ENCODE measurements at regions not wholly inside any gene's neighbourhood (a gene's known extent, or its start where the extent isn't known, plus 50 kb on each side); places are given as distances from the start of the nearest gene placed in this dataset.

DNA sequence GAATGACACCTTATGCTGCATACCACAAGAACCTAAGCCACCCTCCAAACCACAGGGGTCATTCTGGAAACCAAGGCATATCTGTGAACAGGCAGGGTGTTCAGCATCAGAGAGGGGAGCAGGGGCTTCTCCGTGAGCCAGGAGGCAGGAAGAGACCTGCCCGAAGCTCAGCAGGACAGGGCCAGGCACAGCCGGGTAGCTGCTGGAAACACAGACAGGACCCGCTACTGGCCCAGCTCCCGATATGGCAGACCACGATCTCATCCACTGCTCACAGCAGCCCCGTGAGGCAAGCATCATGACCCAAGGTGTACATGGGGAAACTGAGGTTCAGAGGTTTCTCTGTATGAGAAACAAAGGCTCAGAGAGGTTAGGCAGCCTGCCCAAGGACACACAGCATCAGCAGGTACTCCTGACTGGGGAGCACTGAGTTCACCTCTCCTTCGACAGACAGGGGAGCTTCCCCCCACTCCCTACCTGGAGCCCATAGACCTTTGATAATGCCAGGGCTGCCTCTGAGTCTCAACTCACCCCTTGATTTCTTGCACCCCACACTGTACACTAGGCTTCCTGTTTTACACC, 317.7 kb downstream of the MATN1 start:
- H3K9ac ChIP-seq (ENCODE audit: extremely low read depth, low read length, poor library complexity, severe bottlenecking): no peak overlapping the region
- WGBS, 2 experiments (ENCODE audit: insufficient coverage in 1 of 2, insufficient read length in 1 of 2): 88 to 91% methylated on average over 6 to 8 of the region's 8 CpGs
- TF ChIP-seq, protein P1, sequence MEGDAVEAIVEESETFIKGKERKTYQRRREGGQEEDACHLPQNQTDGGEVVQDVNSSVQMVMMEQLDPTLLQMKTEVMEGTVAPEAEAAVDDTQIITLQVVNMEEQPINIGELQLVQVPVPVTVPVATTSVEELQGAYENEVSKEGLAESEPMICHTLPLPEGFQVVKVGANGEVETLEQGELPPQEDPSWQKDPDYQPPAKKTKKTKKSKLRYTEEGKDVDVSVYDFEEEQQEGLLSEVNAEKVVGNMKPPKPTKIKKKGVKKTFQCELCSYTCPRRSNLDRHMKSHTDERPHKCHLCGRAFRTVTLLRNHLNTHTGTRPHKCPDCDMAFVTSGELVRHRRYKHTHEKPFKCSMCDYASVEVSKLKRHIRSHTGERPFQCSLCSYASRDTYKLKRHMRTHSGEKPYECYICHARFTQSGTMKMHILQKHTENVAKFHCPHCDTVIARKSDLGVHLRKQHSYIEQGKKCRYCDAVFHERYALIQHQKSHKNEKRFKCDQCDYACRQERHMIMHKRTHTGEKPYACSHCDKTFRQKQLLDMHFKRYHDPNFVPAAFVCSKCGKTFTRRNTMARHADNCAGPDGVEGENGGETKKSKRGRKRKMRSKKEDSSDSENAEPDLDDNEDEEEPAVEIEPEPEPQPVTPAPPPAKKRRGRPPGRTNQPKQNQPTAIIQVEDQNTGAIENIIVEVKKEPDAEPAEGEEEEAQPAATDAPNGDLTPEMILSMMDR (conservative IDR thresholded peaks at IDR 0.05): no peak
- DNase-seq: peak; percentile 21
- no peak overlapping the region for H3K4me3 ChIP-seq (ENCODE audit: low read length)
- no peaks in the 10 kb centered on the region for H3K36me3 Mint-ChIP-seq (ENCODE audit: low read depth)
- peaks cover 8% of the 10 kb centered on the region for H3K4me1 Mint-ChIP-seq
- no peak overlapping the region for H3K27ac ChIP-seq (ENCODE audit: low read depth, low read length)
- H3K9me3 ChIP-seq (ENCODE audit: control insufficient read depth, low read length): no peaks in the 10 kb centered on the region
- H3K4me3 Mint-ChIP-seq: no peak overlapping the region
- no peaks in the 10 kb centered on the region for H3K9me3 Mint-ChIP-seq
- H3K36me3 ChIP-seq (ENCODE audit: control insufficient read depth, insufficient read depth, low read length): no peaks in the 10 kb centered on the region
- H3K27me3 Mint-ChIP-seq (ENCODE audit: insufficient read depth): no peaks in the 10 kb centered on the region
- no peak overlapping the region for H3K27ac Mint-ChIP-seq
- H3K4me1 ChIP-seq (ENCODE audit: control insufficient read depth, insufficient read depth, low read length): peaks cover 6% of the 10 kb centered on the region
- no peaks in the 10 kb centered on the region for H3K27me3 ChIP-seq (ENCODE audit: control insufficient read depth, insufficient read depth, low read length, poor library complexity, severe bottlenecking)

DNA sequence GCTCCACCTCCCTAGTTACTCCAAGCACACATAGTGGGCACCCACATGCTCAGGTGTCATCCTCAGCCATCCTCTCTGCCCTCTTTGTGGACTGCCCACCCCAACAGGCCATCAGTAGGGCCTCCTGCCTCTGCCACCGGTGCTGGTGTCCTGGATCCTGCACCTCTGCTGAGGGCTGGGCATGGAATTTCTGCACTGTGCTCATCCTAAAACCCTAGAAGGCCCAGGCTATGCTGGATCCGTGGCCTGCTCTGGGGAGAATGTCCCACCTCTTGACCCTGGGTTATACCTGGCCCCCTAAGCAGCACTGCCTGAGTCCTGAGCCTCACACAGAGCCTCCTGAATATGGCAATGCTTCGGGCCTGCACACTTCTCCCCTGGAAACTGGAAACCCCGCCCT, 318.3 kb downstream of the MATN1 start:
- no peaks in the 10 kb centered on the region for H3K36me3 ChIP-seq (ENCODE audit: control insufficient read depth, insufficient read depth, low read length)
- H3K4me3 ChIP-seq (ENCODE audit: low read length): no peak overlapping the region
- Mint-ChIP-seq H3K4me3 (no peak overlapping the region), H3K36me3 (ENCODE audit: low read depth) (no peaks in the 10 kb centered on the region), H3K4me1 (peaks cover 8% of the 10 kb centered on the region), H3K27me3 (ENCODE audit: insufficient read depth) (no peaks in the 10 kb centered on the region), H3K9me3 (no peaks in the 10 kb centered on the region), H3K27ac (no peak overlapping the region)
- H3K9ac ChIP-seq (ENCODE audit: extremely low read depth, low read length, poor library complexity, severe bottlenecking): no peak overlapping the region
- no peaks in the 10 kb centered on the region for H3K9me3 ChIP-seq (ENCODE audit: control insufficient read depth, low read length)
- H3K4me1 ChIP-seq (ENCODE audit: control insufficient read depth, insufficient read depth, low read length): peaks cover 6% of the 10 kb centered on the region
- peak; percentile 30 for DNase-seq
- H3K27me3 ChIP-seq (ENCODE audit: control insufficient read depth, insufficient read depth, low read length, poor library complexity, severe bottlenecking): no peaks in the 10 kb centered on the region
- TF ChIP-seq, protein P1 (conservative IDR thresholded peaks at IDR 0.05): no peak
- WGBS, 2 experiments (ENCODE audit: insufficient coverage in 1 of 2, insufficient read length in 1 of 2): 85 to 96% methylated on average over 3 to 4 of the region's 4 CpGs
- H3K27ac ChIP-seq (ENCODE audit: low read depth, low read length): no peak overlapping the region

GRCh38 chr1:30404341-30404740, 319.0 kb downstream of the MATN1 start:
- DNase-seq: peak; percentile 31
- Mint-ChIP-seq H3K27ac (no peak overlapping the region), H3K9me3 (no peaks in the 10 kb centered on the region), H3K4me1 (peaks cover 8% of the 10 kb centered on the region), H3K27me3 (ENCODE audit: insufficient read depth) (no peaks in the 10 kb centered on the region), H3K4me3 (no peak overlapping the region), H3K36me3 (ENCODE audit: low read depth) (no peaks in the 10 kb centered on the region)
- H3K27me3 ChIP-seq (ENCODE audit: control insufficient read depth, insufficient read depth, low read length, poor library complexity, severe bottlenecking): no peaks in the 10 kb centered on the region
- H3K9ac ChIP-seq (ENCODE audit: extremely low read depth, low read length, poor library complexity, severe bottlenecking): no peak overlapping the region
- no peak overlapping the region for H3K4me3 ChIP-seq (ENCODE audit: low read length)
- 84 to 85% methylated on average over 7 to 8 of the region's 8 CpGs for WGBS, 2 experiments (ENCODE audit: insufficient coverage in 1 of 2, insufficient read length in 1 of 2)
- H3K4me1 ChIP-seq (ENCODE audit: control insufficient read depth, insufficient read depth, low read length): peaks cover 6% of the 10 kb centered on the region
- no peaks in the 10 kb centered on the region for H3K36me3 ChIP-seq (ENCODE audit: control insufficient read depth, insufficient read depth, low read length)
- H3K9me3 ChIP-seq (ENCODE audit: control insufficient read depth, low read length): no peaks in the 10 kb centered on the region
- H3K27ac ChIP-seq (ENCODE audit: low read depth, low read length): no peak overlapping the region
- TF ChIP-seq, protein P1 (conservative IDR thresholded peaks at IDR 0.05): no peak

All from endodermal cell (in vitro differentiated cells).